NB4 (cell line): ENCODE measurements at regions not wholly inside any gene's neighbourhood (a gene's known extent, or its start where the extent isn't known, plus 50 kb on each side); places are given as distances from the start of the nearest gene placed in this dataset.

Experiments used
- CTCF ChIP-seq: IDR thresholded peaks from one replicate; pipeline ENCODE4 v1.5.1; 2012; ENCODE audit warnings: low read depth, low read length
- MAX ChIP-seq: IDR thresholded peaks from 2 replicates; pipeline ENCODE4 v1.6.1; 2011; ENCODE audit warnings: low read depth, low read length
- POLR2A ChIP-seq: IDR thresholded peaks from 2 replicates; pipeline ENCODE4 v1.6.1; 2011; ENCODE audit warnings: mild to moderate bottlenecking; ENCODE audit not compliant: insufficient read length; ENCODE audit errors: extremely low read depth

DNA sequence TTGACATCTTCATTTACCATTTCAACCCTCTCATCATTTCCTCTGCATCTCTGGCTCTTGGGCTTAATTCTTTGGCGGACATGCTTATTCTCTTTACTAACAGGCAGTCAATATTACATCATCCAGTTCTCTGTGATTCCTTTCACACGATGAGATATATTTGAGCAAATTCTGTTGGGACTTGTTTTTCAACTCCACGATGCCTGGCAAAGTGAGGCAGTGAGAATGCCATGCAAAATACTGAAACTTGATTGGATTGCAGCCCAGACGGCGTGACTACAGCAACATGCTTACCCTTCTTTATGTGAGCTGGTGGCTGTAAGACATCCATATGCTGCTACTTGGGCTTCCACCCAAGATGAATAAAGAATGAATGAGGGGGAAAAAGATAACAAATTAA, 101.7 kb upstream of the SPACA1 start:
- TF ChIP-seq CTCF = no peak
- TF ChIP-seq POLR2A = no peak
- TF ChIP-seq MAX = no peak
